CD4-positive, CD25-positive, alpha-beta regulatory T cell (primary cell): ENCODE measurements at regions not wholly inside any gene's neighbourhood (a gene's known extent, or its start where the extent isn't known, plus 50 kb on each side); places are given as distances from the start of the nearest gene placed in this dataset.
A peak's percentile ranks its signal among the peaks of the same experiment; 100 is the strongest.

Experiments used
- ATAC-seq, 2 donors: fragments of 150-1000 bp; cut with Tn5 transposase; one replicate each; pipeline ENCODE4 v1.10.0; 2021; ENCODE audit warnings: low read depth in 2 of 2, moderate number of reproducible peaks in 2 of 2, moderate library complexity in 1 of 2
- DNase-seq, 3 donors: peaks; one replicate each; pipeline versions ENCODE4 v3.0.0 to v3.0.0-alpha.2; 2012 to 2022; ENCODE audit warnings: mixed read lengths in 1 of 3
- H3K27ac ChIP-seq: one replicate; pipeline ENCODE4 v1.7.0; 2013; ENCODE audit warnings: mild to moderate bottlenecking, low read length; ENCODE audit not compliant: insufficient read depth, poor library complexity, severe bottlenecking
- H3K27me3 ChIP-seq: one replicate; pipeline ENCODE4 v1.7.0; 2013; ENCODE audit warnings: low read length; ENCODE audit not compliant: control insufficient read depth, insufficient read depth
- H3K36me3 ChIP-seq: one replicate; pipeline ENCODE4 v1.7.0; 2013; ENCODE audit warnings: mild to moderate bottlenecking, low read length, moderate library complexity; ENCODE audit not compliant: control insufficient read depth, insufficient read depth
- H3K4me1 ChIP-seq: 2 replicates; pipeline ENCODE4 v1.7.0; 2013; ENCODE audit warnings: mild to moderate bottlenecking, low read length; ENCODE audit not compliant: insufficient read depth, control insufficient read depth, poor library complexity, severe bottlenecking
- H3K4me3 ChIP-seq: one replicate; pipeline ENCODE4 v1.7.0; 2013; ENCODE audit warnings: low read depth, mild to moderate bottlenecking, low read length, moderate library complexity
- H3K9me3 ChIP-seq, 2 experiments: 1 replicate in 1 of 2; 2 replicates in 1 of 2; pipeline ENCODE4 v1.7.0; 2013; ENCODE audit warnings: low read length in 2 of 2, mild to moderate bottlenecking in 1 of 2, moderate library complexity in 1 of 2; ENCODE audit not compliant: control insufficient read depth in 2 of 2
- H3K27ac Mint-ChIP-seq, 3 donors: one replicate each; pipeline ENCODE4 v1.8.0; 2020 to 2022; ENCODE audit warnings: mild to moderate bottlenecking in 3 of 3, mixed read lengths in 3 of 3, moderate library complexity in 2 of 3
- H3K27me3 Mint-ChIP-seq: one replicate; pipeline ENCODE4 v1.8.0; 2022; ENCODE audit warnings: mild to moderate bottlenecking, mixed read lengths
- H3K36me3 Mint-ChIP-seq: one replicate; pipeline ENCODE4 v1.8.0; 2020; ENCODE audit warnings: mixed read lengths
- H3K4me1 Mint-ChIP-seq, 4 donors: one replicate each; pipeline ENCODE4 v1.8.0; 2020 to 2022; ENCODE audit warnings: mixed read lengths in 4 of 4, mild to moderate bottlenecking in 1 of 4
- H3K4me3 Mint-ChIP-seq, 4 donors: one replicate each; pipeline ENCODE4 v1.8.0; 2020 to 2022; ENCODE audit warnings: mild to moderate bottlenecking in 4 of 4, mixed read lengths in 4 of 4, moderate library complexity in 3 of 4
- H3K9me3 Mint-ChIP-seq, 7 donors: one replicate each; pipeline ENCODE4 v1.8.0; 2020 to 2022; ENCODE audit warnings: mixed read lengths in 7 of 7, mild to moderate bottlenecking in 3 of 7, moderate library complexity in 2 of 7

- H3K4me3 ChIP-seq = peak overlapping the region; percentile 20
- no peak overlapping the region for H3K27ac ChIP-seq
- peaks cover 18 to 32% (median 26%) of the 10 kb centered on the region in 4 donors for H3K4me1 Mint-ChIP-seq
- peak overlapping the region in 2 of 4 donors; percentile 62 to 65 for H3K4me3 Mint-ChIP-seq
- H3K9me3 Mint-ChIP-seq = peaks cover 0 to 4% (median 0%) of the 10 kb centered on the region in 7 donors
- DNase-seq (peak in 1 of 3 donors; percentile 32), ATAC-seq (peak in 1 of 2 donors; percentile 29)
- peak overlapping the region; percentile 1 to 95 (median 80) for H3K27ac Mint-ChIP-seq
- no peaks in the 10 kb centered on the region for H3K27me3 Mint-ChIP-seq
- H3K36me3 Mint-ChIP-seq = no peaks in the 10 kb centered on the region
- H3K36me3 ChIP-seq = no peaks in the 10 kb centered on the region
- peaks cover 23% of the 10 kb centered on the region for H3K4me1 ChIP-seq
- H3K9me3 ChIP-seq = no peaks in the 10 kb centered on the region
- H3K27me3 ChIP-seq = no peaks in the 10 kb centered on the region
These were observed 225.6 kb upstream of the FGGY start for GRCh38 chr1:59071289-59071688.

- Histone ChIP-seq H3K36me3 (no peaks in the 10 kb centered on the region), H3K4me3 (peak overlapping the region; percentile 39), H3K4me1 (peaks cover 23% of the 10 kb centered on the region), H3K27ac (peak overlapping the region; percentile 50), H3K9me3 (no peaks in the 10 kb centered on the region), H3K27me3 (no peaks in the 10 kb centered on the region)
- no peaks in the 10 kb centered on the region for H3K36me3 Mint-ChIP-seq
- peaks cover 0 to 4% (median 0%) of the 10 kb centered on the region in 7 donors for H3K9me3 Mint-ChIP-seq
- peak in 2 of 3 donors; percentile 11 to 70 for DNase-seq
- H3K4me3 Mint-ChIP-seq = peak overlapping the region in 3 of 4 donors; percentile 0 to 65 (median 62)
- H3K27ac Mint-ChIP-seq = peak overlapping the region; percentile 1 to 95 (median 80)
- peaks cover 4% of the 10 kb centered on the region for H3K27me3 Mint-ChIP-seq
- H3K4me1 Mint-ChIP-seq = peaks cover 21 to 32% (median 26%) of the 10 kb centered on the region in 4 donors
- peak; percentile 79 to 83 for ATAC-seq
These were observed 224.9 kb upstream of the FGGY start for GRCh38 chr1:59071876-59072582.

- H3K9me3 Mint-ChIP-seq = peaks cover 0 to 4% (median 0%) of the 10 kb centered on the region in 7 donors
- H3K9me3 ChIP-seq = no peaks in the 10 kb centered on the region
- H3K27ac ChIP-seq = no peak overlapping the region
- H3K36me3 ChIP-seq = no peaks in the 10 kb centered on the region
- no peaks in the 10 kb centered on the region for H3K36me3 Mint-ChIP-seq
- peak overlapping the region; percentile 1 to 95 (median 62) for H3K27ac Mint-ChIP-seq
- peaks cover 23% of the 10 kb centered on the region for H3K4me1 ChIP-seq
- ATAC-seq (peak in 1 of 2 donors; percentile 9), DNase-seq (no peak)
- H3K27me3 ChIP-seq = no peaks in the 10 kb centered on the region
- H3K4me1 Mint-ChIP-seq = peaks cover 21 to 32% (median 26%) of the 10 kb centered on the region in 4 donors
- H3K4me3 ChIP-seq = peak overlapping the region; percentile 39
- H3K4me3 Mint-ChIP-seq = peak overlapping the region in 2 of 4 donors; percentile 60 to 61
- H3K27me3 Mint-ChIP-seq = peaks cover 4% of the 10 kb centered on the region
These were observed 224.3 kb upstream of the FGGY start for GRCh38 chr1:59072583-59072947.

GRCh38 chr1:59074598-59074997, 222.3 kb upstream of the FGGY start:
- no peak for ATAC-seq
- DNase-seq = no peak
- H3K27ac Mint-ChIP-seq = no peak overlapping the region
- H3K9me3 Mint-ChIP-seq = peaks cover 0 to 4% (median 0%) of the 10 kb centered on the region in 7 donors
- Histone ChIP-seq H3K36me3 (no peaks in the 10 kb centered on the region), H3K27ac (no peak overlapping the region), H3K27me3 (no peaks in the 10 kb centered on the region), H3K4me3 (no peak overlapping the region), H3K9me3 (no peaks in the 10 kb centered on the region), H3K4me1 (peaks cover 23% of the 10 kb centered on the region)
- no peak overlapping the region for H3K4me3 Mint-ChIP-seq
- H3K27me3 Mint-ChIP-seq = peaks cover 13% of the 10 kb centered on the region
- no peaks in the 10 kb centered on the region for H3K36me3 Mint-ChIP-seq
- H3K4me1 Mint-ChIP-seq = peaks cover 21 to 33% (median 26%) of the 10 kb centered on the region in 4 donors

GRCh38 chr1:59075021-59075420, 221.9 kb upstream of the FGGY start:
- H3K27me3 Mint-ChIP-seq = peaks cover 13% of the 10 kb centered on the region
- Histone ChIP-seq H3K4me1 (peaks cover 23% of the 10 kb centered on the region), H3K4me3 (no peak overlapping the region), H3K27me3 (no peaks in the 10 kb centered on the region), H3K9me3 (no peaks in the 10 kb centered on the region), H3K27ac (no peak overlapping the region), H3K36me3 (no peaks in the 10 kb centered on the region)
- H3K36me3 Mint-ChIP-seq = no peaks in the 10 kb centered on the region
- H3K4me3 Mint-ChIP-seq = no peak overlapping the region
- H3K4me1 Mint-ChIP-seq = peaks cover 21 to 35% (median 26%) of the 10 kb centered on the region in 4 donors
- no peak overlapping the region for H3K27ac Mint-ChIP-seq
- no peak for ATAC-seq
- H3K9me3 Mint-ChIP-seq = peaks cover 0 to 4% (median 0%) of the 10 kb centered on the region in 7 donors
- DNase-seq = no peak

- DNase-seq (no peak), ATAC-seq (no peak)
- Histone ChIP-seq H3K27ac (no peak overlapping the region), H3K9me3 (no peaks in the 10 kb centered on the region), H3K4me3 (no peak overlapping the region), H3K27me3 (peaks cover 4% of the 10 kb centered on the region), H3K36me3 (no peaks in the 10 kb centered on the region), H3K4me1 (peaks cover 12% of the 10 kb centered on the region)
- H3K27me3 Mint-ChIP-seq = peaks cover 13% of the 10 kb centered on the region
- no peak overlapping the region for H3K27ac Mint-ChIP-seq
- H3K4me3 Mint-ChIP-seq = no peak overlapping the region
- H3K36me3 Mint-ChIP-seq = no peaks in the 10 kb centered on the region
- H3K9me3 Mint-ChIP-seq = peaks cover 0 to 4% (median 0%) of the 10 kb centered on the region in 7 donors
- peaks cover 10 to 23% (median 13%) of the 10 kb centered on the region in 4 donors for H3K4me1 Mint-ChIP-seq
These were observed 220.3 kb upstream of the FGGY start for GRCh38 chr1:59076612-59077011.

GRCh38 chr1:59077466-59078069, 219.3 kb upstream of the FGGY start:
- H3K36me3 ChIP-seq = no peaks in the 10 kb centered on the region
- no peak overlapping the region for H3K27ac ChIP-seq
- H3K4me3 ChIP-seq = no peak overlapping the region
- no peaks in the 10 kb centered on the region for H3K9me3 ChIP-seq
- peaks cover 4% of the 10 kb centered on the region for H3K27me3 ChIP-seq
- Mint-ChIP-seq H3K36me3 (no peaks in the 10 kb centered on the region), H3K9me3 (peaks cover 0 to 4% (median 0%) of the 10 kb centered on the region in 7 donors), H3K4me1 (peaks cover 0 to 13% (median 5%) of the 10 kb centered on the region in 4 donors), H3K27ac (peak overlapping the region in 1 of 3 donors; percentile 67), H3K27me3 (peaks cover 13% of the 10 kb centered on the region), H3K4me3 (no peak overlapping the region)
- ATAC-seq (no peak), DNase-seq (no peak)
- peaks cover 2% of the 10 kb centered on the region for H3K4me1 ChIP-seq
